HG02973 (cell line): ENCODE measurements at regions not wholly inside any gene's neighbourhood (a gene's known extent, or its start where the extent isn't known, plus 50 kb on each side); places are given as distances from the start of the nearest gene placed in this dataset.

Source experiments
- ATAC-seq: cut with Tn5 transposase; IDR thresholded peaks from one replicate; pipeline ENCODE4 v1.9.1; 2021; ENCODE audit warnings: moderate library complexity; ENCODE audit not compliant: unreplicated experiment

- no peak for ATAC-seq
Measured at GRCh38 chr10:125514206-125515162, 168.5 kb downstream of the TEX36 start.

GRCh38 chr10:125513429-125514182, 169.4 kb downstream of the TEX36 start:
- ATAC-seq = no peak

- ATAC-seq = no peak
Measured at GRCh38 chr10:125510998-125511397, 172.0 kb downstream of the TEX36 start.

- no peak for ATAC-seq
Measured at GRCh38 chr10:125505648-125506047, 177.3 kb downstream of the TEX36 start.

GRCh38 chr10:125502276-125502675, 180.7 kb downstream of the TEX36 start:
- ATAC-seq = no peak

GRCh38 chr10:125495386-125495785, 187.6 kb downstream of the TEX36 start:
- no peak for ATAC-seq

- no peak for ATAC-seq
Measured at GRCh38 chr10:125494651-125495239, 188.2 kb downstream of the TEX36 start.

GRCh38 chr10:125491381-125491780, 191.6 kb downstream of the TEX36 start:
- ATAC-seq = no peak

GRCh38 chr10:125489731-125490130, 193.2 kb downstream of the TEX36 start:
- no peak for ATAC-seq

GRCh38 chr10:125485665-125486064, 197.3 kb downstream of the TEX36 start:
- ATAC-seq = no peak

GRCh38 chr10:125484035-125484732, 198.8 kb downstream of the TEX36 start:
- no peak for ATAC-seq

GRCh38 chr10:125482637-125483036, 200.3 kb downstream of the TEX36 start:
- no peak for ATAC-seq

- ATAC-seq = no peak
Measured at GRCh38 chr10:125482108-125482507, 200.9 kb downstream of the TEX36 start.

GRCh38 chr10:125479059-125479458, 203.9 kb downstream of the TEX36 start:
- ATAC-seq = no peak

- no peak for ATAC-seq
Measured at GRCh38 chr10:125475815-125476214, 207.1 kb downstream of the TEX36 start.

- no peak for ATAC-seq
Measured at GRCh38 chr10:125473143-125473793, 209.7 kb downstream of the TEX36 start.

- no peak for ATAC-seq
Measured at GRCh38 chr10:125472010-125472607, 210.9 kb downstream of the TEX36 start.

- ATAC-seq = no peak
Measured at GRCh38 chr10:125468278-125468677, 214.7 kb downstream of the TEX36 start.

GRCh38 chr10:125466685-125467084, 216.3 kb downstream of the TEX36 start:
- no peak for ATAC-seq

- no peak for ATAC-seq
Measured at GRCh38 chr10:125462845-125463244, 220.1 kb downstream of the TEX36 start.
